NCI-H128 (cell line): ENCODE measurements at regions not wholly inside any gene's neighbourhood (a gene's known extent, or its start where the extent isn't known, plus 50 kb on each side); places are given as distances from the start of the nearest gene placed in this dataset.

Source experiments
- DNase-seq: peaks from one replicate; lab custom pipeline; 2025; ENCODE audit not compliant: unreplicated experiment; lab: John Stamatoyannopoulos, UW

GRCh38 chr2:11016735-11017388 is 105.1 kb downstream of the KCNF1 start:
- no peak for DNase-seq

- DNase-seq, result no peak
Measured at GRCh38 chr2:11017921-11018320, 106.2 kb downstream of the KCNF1 start.

GRCh38 chr2:11018651-11019185 is 107.0 kb downstream of the KCNF1 start:
- DNase-seq, result no peak

- DNase-seq, result no peak
Measured at GRCh38 chr2:11019614-11020013, 107.9 kb downstream of the KCNF1 start.

GRCh38 chr2:11022064-11022463 is 110.3 kb downstream of the KCNF1 start:
- no peak for DNase-seq

- DNase-seq, result no peak
Measured at GRCh38 chr2:11022591-11023273, 111.0 kb downstream of the KCNF1 start.

- no peak for DNase-seq
Measured at GRCh38 chr2:11023326-11024258, 111.9 kb downstream of the KCNF1 start.

- DNase-seq, result no peak
Measured at GRCh38 chr2:11024259-11024645, 112.5 kb downstream of the KCNF1 start.

- no peak for DNase-seq
Measured at GRCh38 chr2:11024687-11025086, 113.0 kb downstream of the KCNF1 start.

GRCh38 chr2:11026286-11026921 is 114.7 kb downstream of the KCNF1 start:
- no peak for DNase-seq

- no peak for DNase-seq
Measured at GRCh38 chr2:11027195-11027594, 115.5 kb downstream of the KCNF1 start.

- no peak for DNase-seq
Measured at GRCh38 chr2:11028407-11028916, 116.7 kb downstream of the KCNF1 start.

- no peak for DNase-seq
Measured at GRCh38 chr2:11029136-11029535, 117.4 kb downstream of the KCNF1 start.

- DNase-seq, result no peak
Measured at GRCh38 chr2:11030036-11030435, 118.3 kb downstream of the KCNF1 start.

GRCh38 chr2:11030909-11031308 is 119.2 kb downstream of the KCNF1 start:
- DNase-seq, result no peak

GRCh38 chr2:11031876-11032275 is 120.1 kb downstream of the KCNF1 start:
- no peak for DNase-seq

GRCh38 chr2:11032396-11032795 is 120.7 kb downstream of the KCNF1 start:
- no peak for DNase-seq

GRCh38 chr2:11033114-11033513 is 121.4 kb downstream of the KCNF1 start:
- DNase-seq, result no peak

GRCh38 chr2:11038641-11039040 is 116.6 kb upstream of the SLC66A3 start:
- DNase-seq, result no peak

GRCh38 chr2:11040992-11041391 is 114.3 kb upstream of the SLC66A3 start:
- DNase-seq, result no peak

GRCh38 chr2:11042841-11043240 is 112.4 kb upstream of the SLC66A3 start:
- no peak for DNase-seq
